Astrocyte (in vitro differentiated cells and primary cell): ENCODE measurements at regions not wholly inside any gene's neighbourhood (a gene's known extent, or its start where the extent isn't known, plus 50 kb on each side); places are given as distances from the start of the nearest gene placed in this dataset.

Experiments used
- DNase-seq: peaks from one replicate; pipeline ENCODE4 v3.0.0-alpha.2; 2010; ENCODE audit warnings: low read depth
- FAIRE-seq: peaks from 2 replicates; lab custom pipeline; 2011; peaks lifted over from hg19 to GRCh38; lab: Jason Lieb, UNC
- H2AFZ ChIP-seq: 2 replicates; pipeline ENCODE4 v1.6.0; 2012; ENCODE audit warnings: low read depth, low read length, inconsistent platforms
- H3K27ac ChIP-seq: 2 replicates; pipeline ENCODE4 v1.5.1; 2011; ENCODE audit warnings: low read depth, low read length, inconsistent platforms
- H3K27me3 ChIP-seq: 2 replicates; pipeline ENCODE4 v1.6.0; 2011; ENCODE audit warnings: low read length, inconsistent platforms; ENCODE audit not compliant: insufficient read depth
- H3K36me3 ChIP-seq: 2 replicates; pipeline ENCODE4 v1.5.1; 2011; ENCODE audit warnings: low read length, inconsistent platforms; ENCODE audit not compliant: insufficient read depth
- H3K4me1 ChIP-seq: 2 replicates; pipeline ENCODE4 v1.5.1; 2011; ENCODE audit warnings: low read length, inconsistent platforms; ENCODE audit not compliant: insufficient read depth
- H3K4me2 ChIP-seq: 2 replicates; pipeline ENCODE4 v1.6.0; 2012; ENCODE audit warnings: low read length, inconsistent platforms
- H3K4me3 ChIP-seq: 2 replicates; pipeline ENCODE4 v1.5.1; 2011; ENCODE audit warnings: low read depth, mild to moderate bottlenecking, low read length, inconsistent platforms; ENCODE audit not compliant: insufficient read depth
- H3K79me2 ChIP-seq: 2 replicates; pipeline ENCODE4 v1.6.0; 2012; ENCODE audit warnings: mild to moderate bottlenecking, low read length, inconsistent platforms; ENCODE audit not compliant: insufficient read depth
- H3K9ac ChIP-seq: 2 replicates; pipeline ENCODE4 v1.6.0; 2012; ENCODE audit warnings: mild to moderate bottlenecking, low read length, inconsistent platforms
- H3K9me3 ChIP-seq: 2 replicates; pipeline ENCODE4 v1.5.1; 2012; ENCODE audit warnings: low read depth, mild to moderate bottlenecking, low read length, inconsistent platforms; ENCODE audit not compliant: insufficient read depth
- H4K20me1 ChIP-seq: 2 replicates; pipeline ENCODE4 v1.6.0; 2012; ENCODE audit warnings: low read length, inconsistent platforms; ENCODE audit not compliant: insufficient read depth
- H3K27ac Mint-ChIP-seq: one replicate; pipeline ENCODE4 v1.8.0; 2021; ENCODE audit warnings: mild to moderate bottlenecking, mixed read lengths; ENCODE audit not compliant: unreplicated experiment
- H3K27me3 Mint-ChIP-seq: one replicate; pipeline ENCODE4 v1.8.0; 2021; ENCODE audit warnings: low read depth, mixed read lengths; ENCODE audit not compliant: unreplicated experiment
- H3K36me3 Mint-ChIP-seq: one replicate; pipeline ENCODE4 v1.8.0; 2021; ENCODE audit warnings: low read depth, mixed read lengths; ENCODE audit not compliant: unreplicated experiment
- H3K4me1 Mint-ChIP-seq: one replicate; pipeline ENCODE4 v1.8.0; 2021; ENCODE audit warnings: low read depth, mixed read lengths; ENCODE audit not compliant: unreplicated experiment
- H3K4me3 Mint-ChIP-seq: one replicate; pipeline ENCODE4 v1.8.0; 2021; ENCODE audit warnings: mild to moderate bottlenecking, moderate library complexity, mixed read lengths; ENCODE audit not compliant: unreplicated experiment
- H3K9me3 Mint-ChIP-seq: one replicate; pipeline ENCODE4 v1.8.0; 2021; ENCODE audit warnings: mild to moderate bottlenecking, mixed read lengths; ENCODE audit not compliant: unreplicated experiment
- CTCF ChIP-seq: IDR thresholded peaks from 2 replicates; pipeline ENCODE4 v1.5.1; 2011; ENCODE audit warnings: low read depth, mild to moderate bottlenecking, inconsistent platforms, low read length, moderate library complexity; ENCODE audit not compliant: insufficient read depth
- EZH2 ChIP-seq: IDR thresholded peaks from 2 replicates; pipeline ENCODE4 v1.6.1; 2012; ENCODE audit warnings: mild to moderate bottlenecking, low read length, inconsistent platforms; ENCODE audit not compliant: insufficient read depth

GRCh38 chr15:70473581-70474370, 289.6 kb downstream of the UACA start:
- no peak for TF ChIP-seq CTCF
- no peak for TF ChIP-seq EZH2
- Mint-ChIP-seq H3K36me3 (peaks cover 1% of the 10 kb centered on the region), H3K27me3 (peaks cover 80% of the 10 kb centered on the region), H3K4me1 (peaks cover 2% of the 10 kb centered on the region), H3K9me3 (peaks cover 5% of the 10 kb centered on the region), H3K27ac (no peak overlapping the region), H3K4me3 (no peak overlapping the region)
- Histone ChIP-seq H3K9ac (no peak overlapping the region), H3K4me1 (peaks cover 27% of the 10 kb centered on the region), H3K27me3 (peaks cover 34% of the 10 kb centered on the region), H2AFZ (peak overlapping the region; percentile 55), H3K79me2 (no peaks in the 10 kb centered on the region), H3K36me3 (no peaks in the 10 kb centered on the region), H3K4me2 (peak overlapping the region; percentile 86), H3K9me3 (no peaks in the 10 kb centered on the region), H4K20me1 (no peaks in the 10 kb centered on the region), H3K27ac (no peak overlapping the region), H3K4me3 (peak overlapping the region; percentile 30)
- no peak for FAIRE-seq
- DNase-seq: peak; percentile 20

GRCh38 chr15:70471517-70471916, 291.8 kb downstream of the UACA start:
- Histone ChIP-seq H2AFZ (no peak overlapping the region), H3K4me3 (no peak overlapping the region), H3K79me2 (no peaks in the 10 kb centered on the region), H3K9me3 (no peaks in the 10 kb centered on the region), H3K9ac (no peak overlapping the region), H3K27me3 (peaks cover 38% of the 10 kb centered on the region), H3K4me1 (peaks cover 27% of the 10 kb centered on the region), H3K4me2 (no peak overlapping the region), H3K36me3 (no peaks in the 10 kb centered on the region), H4K20me1 (no peaks in the 10 kb centered on the region), H3K27ac (no peak overlapping the region)
- Mint-ChIP-seq H3K27me3 (peaks cover 83% of the 10 kb centered on the region), H3K4me1 (peaks cover 7% of the 10 kb centered on the region), H3K9me3 (peaks cover 6% of the 10 kb centered on the region), H3K27ac (no peak overlapping the region), H3K36me3 (peaks cover 3% of the 10 kb centered on the region), H3K4me3 (no peak overlapping the region)
- TF ChIP-seq EZH2 (no peak), CTCF (no peak)
- no peak for FAIRE-seq
- no peak for DNase-seq

GRCh38 chr15:70470556-70471191, 292.7 kb downstream of the UACA start:
- DNase-seq (no peak), FAIRE-seq (no peak)
- Histone ChIP-seq H3K4me1 (peaks cover 24% of the 10 kb centered on the region), H2AFZ (no peak overlapping the region), H3K4me3 (no peak overlapping the region), H3K9me3 (no peaks in the 10 kb centered on the region), H3K36me3 (no peaks in the 10 kb centered on the region), H3K4me2 (no peak overlapping the region), H3K27ac (no peak overlapping the region), H4K20me1 (no peaks in the 10 kb centered on the region), H3K79me2 (no peaks in the 10 kb centered on the region), H3K27me3 (peaks cover 42% of the 10 kb centered on the region), H3K9ac (no peak overlapping the region)
- H3K36me3 Mint-ChIP-seq: peaks cover 3% of the 10 kb centered on the region
- H3K27ac Mint-ChIP-seq: no peak overlapping the region
- TF ChIP-seq EZH2 (no peak), CTCF (no peak)
- H3K4me3 Mint-ChIP-seq: no peak overlapping the region
- H3K9me3 Mint-ChIP-seq: peaks cover 4% of the 10 kb centered on the region
- peaks cover 7% of the 10 kb centered on the region for H3K4me1 Mint-ChIP-seq
- H3K27me3 Mint-ChIP-seq: peaks cover 82% of the 10 kb centered on the region
